Sigmoid colon (tissue), 4 donors: ENCODE measurements at regions not wholly inside any gene's neighbourhood (a gene's known extent, or its start where the extent isn't known, plus 50 kb on each side); places are given as distances from the start of the nearest gene placed in this dataset.

Experiments
- CTCF ChIP-seq, 4 experiments: fragments of 450-650 bp in 3 of 4; fragments of 200-600 bp in 1 of 4; IDR thresholded peaks; one replicate each; pipeline ENCODE4 v1.5.1; 2016 to 2019; ENCODE audit warnings: antibody characterized with exemption in 4 of 4, mild to moderate bottlenecking in 3 of 4, moderate library complexity in 2 of 4
- POLR2A ChIP-seq, 2 donors: fragments of 450-650 bp; IDR thresholded peaks; one replicate each; pipeline ENCODE4 v1.6.1; 2016; ENCODE audit warnings: antibody characterized with exemption in 2 of 2, mild to moderate bottlenecking in 2 of 2, moderate library complexity in 2 of 2
- POLR2AphosphoS5 ChIP-seq, 4 donors: sonication (generic); formaldehyde crosslinking; IDR thresholded peaks; one replicate each; pipeline ENCODE4 v1.6.1; 2017; ENCODE audit warnings: antibody characterized with exemption in 4 of 4

- TF ChIP-seq POLR2A (IDR thresholded peaks at IDR 0.05) (no peak), CTCF (IDR thresholded peaks at IDR 0.05) (no peak), POLR2AphosphoS5 (IDR thresholded peaks at IDR 0.05) (no peak)
Observed at GRCh38 chr2:183623227-183623626, 499.0 kb downstream of the NUP35 start.
